ENCODE measurements at regions not wholly inside any gene's neighbourhood (a gene's known extent, or its start where the extent isn't known, plus 50 kb on each side); places are given as distances from the start of the nearest gene placed in this dataset.

GRCh38 chr5:2302169-2302568 lies 419.4 kb upstream of the IRX4 start:
- no peak for TF ChIP-seq CTCF (IDR thresholded peaks at IDR 0.05; ENCODE audit: low read depth, low read length)
- no peak for TF ChIP-seq EZH2phosphoT487 (IDR thresholded peaks at IDR 0.05; ENCODE audit: low read depth)

Measured in OCI-LY3 (cell line).